ENCODE measurements at regions not wholly inside any gene's neighbourhood (a gene's known extent, or its start where the extent isn't known, plus 50 kb on each side); places are given as distances from the start of the nearest gene placed in this dataset.

DNA sequence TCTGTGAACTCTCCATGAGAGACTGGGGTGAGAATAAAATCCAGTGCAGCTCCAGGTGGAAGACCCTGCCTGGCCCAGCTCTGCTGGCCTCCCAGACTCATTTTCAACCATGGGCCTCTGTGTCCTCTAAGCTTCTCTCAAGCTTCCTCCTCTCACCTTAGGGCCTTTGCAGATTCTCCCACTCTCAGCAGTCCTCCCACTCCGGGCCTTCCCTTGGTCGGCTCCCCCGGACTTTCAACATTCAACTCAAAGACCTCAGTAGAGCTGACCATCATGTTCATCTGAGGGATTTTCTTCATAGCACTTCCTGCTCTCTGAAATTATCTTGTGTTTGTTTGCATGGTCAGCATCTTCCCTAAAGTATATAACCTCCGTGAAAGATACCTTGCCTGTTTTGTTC lies 370.5 kb upstream of the ZNF507 start:
- Histone ChIP-seq H3K36me3 (ENCODE audit: control insufficient read depth, low read length) (no peaks in the 10 kb centered on the region), H3K79me2 (ENCODE audit: control insufficient read depth, low read length) (no peaks in the 10 kb centered on the region), H3K27ac (ENCODE audit: low read depth, low read length) (no peak overlapping the region), H4K20me1 (ENCODE audit: control insufficient read depth, insufficient read depth, low read depth, low read length) (no peaks in the 10 kb centered on the region), H3K27me3 (ENCODE audit: control insufficient read depth, low read length) (no peaks in the 10 kb centered on the region), H3K4me1 (ENCODE audit: control insufficient read depth, low read length) (no peaks in the 10 kb centered on the region), H3K9me2 (replicated peaks; ENCODE audit: control insufficient read depth, low read length) (no peaks in the 10 kb centered on the region), H3K4me3 (ENCODE audit: low read length) (no peak overlapping the region), H3K9me3 (ENCODE audit: control insufficient read depth, insufficient read depth, low read length) (no peaks in the 10 kb centered on the region), H3F3A (ENCODE audit: control insufficient read depth, insufficient read depth) (no peaks in the 10 kb centered on the region), H3K4me2 (ENCODE audit: low read length) (no peak overlapping the region)
- TF ChIP-seq EZH2phosphoT487 (IDR thresholded peaks at IDR 0.05; ENCODE audit: borderline replicate concordance, low read length) = no peak
- TF ChIP-seq, protein P1, sequence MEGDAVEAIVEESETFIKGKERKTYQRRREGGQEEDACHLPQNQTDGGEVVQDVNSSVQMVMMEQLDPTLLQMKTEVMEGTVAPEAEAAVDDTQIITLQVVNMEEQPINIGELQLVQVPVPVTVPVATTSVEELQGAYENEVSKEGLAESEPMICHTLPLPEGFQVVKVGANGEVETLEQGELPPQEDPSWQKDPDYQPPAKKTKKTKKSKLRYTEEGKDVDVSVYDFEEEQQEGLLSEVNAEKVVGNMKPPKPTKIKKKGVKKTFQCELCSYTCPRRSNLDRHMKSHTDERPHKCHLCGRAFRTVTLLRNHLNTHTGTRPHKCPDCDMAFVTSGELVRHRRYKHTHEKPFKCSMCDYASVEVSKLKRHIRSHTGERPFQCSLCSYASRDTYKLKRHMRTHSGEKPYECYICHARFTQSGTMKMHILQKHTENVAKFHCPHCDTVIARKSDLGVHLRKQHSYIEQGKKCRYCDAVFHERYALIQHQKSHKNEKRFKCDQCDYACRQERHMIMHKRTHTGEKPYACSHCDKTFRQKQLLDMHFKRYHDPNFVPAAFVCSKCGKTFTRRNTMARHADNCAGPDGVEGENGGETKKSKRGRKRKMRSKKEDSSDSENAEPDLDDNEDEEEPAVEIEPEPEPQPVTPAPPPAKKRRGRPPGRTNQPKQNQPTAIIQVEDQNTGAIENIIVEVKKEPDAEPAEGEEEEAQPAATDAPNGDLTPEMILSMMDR (IDR thresholded peaks at IDR 0.05; ENCODE audit: low read depth, low read length, poor library complexity, severe bottlenecking) = no peak

DNA sequence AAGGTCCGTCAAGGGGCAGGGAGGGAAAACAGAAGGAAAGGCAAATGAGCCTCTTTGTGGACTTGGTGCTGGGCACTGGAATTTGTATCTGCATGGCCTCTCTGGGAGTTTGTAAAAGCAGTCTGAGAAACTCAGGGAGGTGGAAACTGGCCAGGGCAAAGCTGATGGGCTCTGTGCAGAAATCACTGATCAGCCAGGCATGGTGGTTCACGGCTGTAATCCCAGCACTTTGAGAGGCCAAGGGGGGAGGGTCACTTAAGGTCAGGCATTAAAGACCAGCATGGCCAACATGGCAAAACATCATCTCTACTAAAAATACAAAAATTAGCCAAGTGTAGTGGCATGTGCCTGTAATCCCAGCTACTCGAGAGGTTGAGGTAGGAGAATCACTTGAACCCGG lies 369.9 kb upstream of the ZNF507 start:
- no peak overlapping the region for H3K4me2 ChIP-seq (ENCODE audit: low read length)
- H3K36me3 ChIP-seq (ENCODE audit: control insufficient read depth, low read length) = no peaks in the 10 kb centered on the region

DNA sequence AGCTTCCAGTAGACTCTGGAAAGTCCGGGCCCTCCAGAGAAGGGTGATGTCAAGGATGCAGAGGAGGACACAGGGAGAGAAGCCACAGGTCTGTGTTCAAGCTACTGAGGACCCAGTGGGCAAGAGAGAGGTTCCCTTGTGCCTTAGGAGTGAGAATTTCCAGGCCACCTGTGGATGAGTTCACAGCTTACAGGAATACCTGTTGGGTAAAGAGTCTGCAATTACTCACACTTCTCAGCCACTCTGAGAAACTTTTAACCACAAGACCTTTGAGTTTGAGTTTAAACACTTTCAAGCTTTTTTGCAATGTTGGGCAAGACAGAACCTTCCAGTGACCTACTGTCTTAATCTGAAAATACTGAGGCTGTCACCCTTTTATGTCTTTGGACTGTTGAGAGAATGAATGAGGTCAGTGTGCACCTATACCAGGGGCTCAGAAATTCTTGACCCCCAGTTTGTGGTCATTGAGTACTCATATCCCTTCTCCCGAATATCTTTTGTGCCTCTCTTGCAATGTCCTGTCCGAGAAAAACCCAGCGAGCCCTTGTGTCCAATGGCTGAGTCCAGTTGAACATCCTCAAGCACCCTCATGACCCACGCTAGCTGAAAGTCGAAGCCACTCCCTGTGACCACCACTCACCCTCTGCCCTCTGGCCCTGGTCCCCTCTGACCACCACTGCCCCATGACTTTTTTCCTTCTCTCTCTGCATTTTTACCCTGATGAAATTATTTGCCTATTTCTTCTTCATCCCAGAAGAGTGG lies 368.5 kb upstream of the ZNF507 start:
- Histone ChIP-seq H3K4me3 (ENCODE audit: low read length) (no peak overlapping the region), H3K79me2 (ENCODE audit: control insufficient read depth, low read length) (no peaks in the 10 kb centered on the region), H4K20me1 (ENCODE audit: control insufficient read depth, insufficient read depth, low read depth, low read length) (no peaks in the 10 kb centered on the region), H3K27ac (ENCODE audit: low read depth, low read length) (no peak overlapping the region), H3K9me3 (ENCODE audit: control insufficient read depth, insufficient read depth, low read length) (no peaks in the 10 kb centered on the region), H3F3A (ENCODE audit: control insufficient read depth, insufficient read depth) (no peaks in the 10 kb centered on the region), H3K4me2 (ENCODE audit: low read length) (no peak overlapping the region), H3K9me2 (replicated peaks; ENCODE audit: control insufficient read depth, low read length) (no peaks in the 10 kb centered on the region), H3K27me3 (ENCODE audit: control insufficient read depth, low read length) (no peaks in the 10 kb centered on the region), H3K36me3 (ENCODE audit: control insufficient read depth, low read length) (no peaks in the 10 kb centered on the region), H3K4me1 (ENCODE audit: control insufficient read depth, low read length) (no peaks in the 10 kb centered on the region)
- TF ChIP-seq EZH2phosphoT487 (IDR thresholded peaks at IDR 0.05; ENCODE audit: borderline replicate concordance, low read length) = no peak
- TF ChIP-seq, protein P1 (IDR thresholded peaks at IDR 0.05; ENCODE audit: low read depth, low read length, poor library complexity, severe bottlenecking) = no peak

More for the DNA sequence above, 369.9 kb upstream of the ZNF507 start:
- Histone ChIP-seq H3K79me2 (ENCODE audit: control insufficient read depth, low read length) (no peaks in the 10 kb centered on the region), H3K4me3 (ENCODE audit: low read length) (no peak overlapping the region), H3K9me2 (replicated peaks; ENCODE audit: control insufficient read depth, low read length) (no peaks in the 10 kb centered on the region), H4K20me1 (ENCODE audit: control insufficient read depth, insufficient read depth, low read depth, low read length) (no peaks in the 10 kb centered on the region), H3K27me3 (ENCODE audit: control insufficient read depth, low read length) (no peaks in the 10 kb centered on the region), H3F3A (ENCODE audit: control insufficient read depth, insufficient read depth) (no peaks in the 10 kb centered on the region), H3K4me1 (ENCODE audit: control insufficient read depth, low read length) (no peaks in the 10 kb centered on the region), H3K9me3 (ENCODE audit: control insufficient read depth, insufficient read depth, low read length) (no peaks in the 10 kb centered on the region), H3K27ac (ENCODE audit: low read depth, low read length) (no peak overlapping the region)
- TF ChIP-seq, protein P1 (IDR thresholded peaks at IDR 0.05; ENCODE audit: low read depth, low read length, poor library complexity, severe bottlenecking) = no peak
- no peak for TF ChIP-seq EZH2phosphoT487 (IDR thresholded peaks at IDR 0.05; ENCODE audit: borderline replicate concordance, low read length)
